ENCODE measurements at regions not wholly inside any gene's neighbourhood (a gene's known extent, or its start where the extent isn't known, plus 50 kb on each side); places are given as distances from the start of the nearest gene placed in this dataset.

DNA sequence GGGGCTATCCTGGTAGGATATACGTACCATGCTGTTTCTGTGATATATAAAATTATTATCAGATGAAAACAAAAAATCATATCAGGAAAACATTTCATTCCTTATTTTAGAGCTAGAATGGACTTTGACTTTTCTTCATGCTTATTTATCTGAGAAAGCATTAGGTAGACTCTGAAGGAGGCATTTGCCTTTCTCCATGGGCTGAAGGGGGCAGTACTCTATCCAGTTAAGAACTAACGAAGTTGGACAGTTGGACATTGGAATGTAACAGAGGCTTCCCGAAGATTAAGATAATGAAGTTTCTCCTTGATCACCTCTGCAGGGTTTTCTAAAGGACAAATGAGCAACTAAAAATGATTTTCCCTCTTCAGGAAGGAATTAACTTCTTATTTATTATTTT, 233.9 kb downstream of the SAMD5 start:
- no peak overlapping the region for H3K27ac ChIP-seq (ENCODE audit: low read depth, low read length)
- no peak overlapping the region for H3K9ac ChIP-seq (ENCODE audit: low read length in 5 of 5)
- H3K36me3 ChIP-seq (ENCODE audit: control insufficient read depth in 5 of 5, insufficient read depth in 5 of 5, low read length in 5 of 5): no peaks in the 10 kb centered on the region
- H3K4me3 ChIP-seq (ENCODE audit: low read depth in 1 of 5, low read length in 5 of 5): no peak overlapping the region
- peaks cover 0 to 2% (median 0%) of the 10 kb centered on the region in 5 donors for H3K27me3 ChIP-seq (ENCODE audit: control insufficient read depth in 5 of 5, insufficient read depth in 4 of 5, low read length in 5 of 5)
- no peaks in the 10 kb centered on the region for H3K4me1 ChIP-seq (ENCODE audit: control insufficient read depth in 5 of 5, insufficient read depth in 5 of 5, low read length in 5 of 5)
- H3K9me3 ChIP-seq (ENCODE audit: control insufficient read depth in 5 of 5, low read length in 5 of 5): no peaks in the 10 kb centered on the region

DNA sequence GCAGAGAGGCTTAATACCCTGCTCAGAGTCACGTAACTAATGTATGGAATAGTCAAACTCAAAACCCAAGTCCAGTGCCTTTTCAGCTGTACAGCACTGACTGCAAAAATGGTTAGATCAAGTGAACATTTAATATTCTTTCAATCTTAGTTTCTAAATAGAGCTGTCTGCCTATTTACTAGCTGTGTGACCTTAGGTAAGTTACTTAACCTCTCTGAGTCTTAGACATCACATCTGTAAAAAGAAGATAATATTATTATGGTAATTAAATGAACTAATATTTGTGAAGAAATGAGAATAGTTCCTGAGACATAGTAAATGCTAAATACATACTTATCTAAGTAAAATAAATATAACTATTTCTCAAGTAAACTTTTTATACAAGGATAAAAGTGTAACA, 235.5 kb downstream of the SAMD5 start:
- H3K9ac ChIP-seq (ENCODE audit: low read length in 5 of 5): no peak overlapping the region
- H3K4me1 ChIP-seq (ENCODE audit: control insufficient read depth in 5 of 5, insufficient read depth in 5 of 5, low read length in 5 of 5): no peaks in the 10 kb centered on the region
- H3K9me3 ChIP-seq (ENCODE audit: control insufficient read depth in 5 of 5, low read length in 5 of 5): no peaks in the 10 kb centered on the region
- no peak overlapping the region for H3K27ac ChIP-seq (ENCODE audit: low read depth, low read length)
- H3K4me3 ChIP-seq (ENCODE audit: low read depth in 1 of 5, low read length in 5 of 5): no peak overlapping the region
- H3K36me3 ChIP-seq (ENCODE audit: control insufficient read depth in 5 of 5, insufficient read depth in 5 of 5, low read length in 5 of 5): no peaks in the 10 kb centered on the region
- H3K27me3 ChIP-seq (ENCODE audit: control insufficient read depth in 5 of 5, insufficient read depth in 4 of 5, low read length in 5 of 5): no peaks in the 10 kb centered on the region

- Histone ChIP-seq H3K9ac (ENCODE audit: low read length in 5 of 5) (no peak overlapping the region), H3K4me3 (ENCODE audit: low read depth in 1 of 5, low read length in 5 of 5) (no peak overlapping the region), H3K27ac (ENCODE audit: low read depth, low read length) (no peak overlapping the region), H3K9me3 (ENCODE audit: control insufficient read depth in 5 of 5, low read length in 5 of 5) (no peaks in the 10 kb centered on the region), H3K4me1 (ENCODE audit: control insufficient read depth in 5 of 5, insufficient read depth in 5 of 5, low read length in 5 of 5) (no peaks in the 10 kb centered on the region), H3K36me3 (ENCODE audit: control insufficient read depth in 5 of 5, insufficient read depth in 5 of 5, low read length in 5 of 5) (no peaks in the 10 kb centered on the region), H3K27me3 (ENCODE audit: control insufficient read depth in 5 of 5, insufficient read depth in 4 of 5, low read length in 5 of 5) (no peaks in the 10 kb centered on the region)
These were observed 240.8 kb downstream of the SAMD5 start for GRCh38 chr6:147749331-147749730.

DNA sequence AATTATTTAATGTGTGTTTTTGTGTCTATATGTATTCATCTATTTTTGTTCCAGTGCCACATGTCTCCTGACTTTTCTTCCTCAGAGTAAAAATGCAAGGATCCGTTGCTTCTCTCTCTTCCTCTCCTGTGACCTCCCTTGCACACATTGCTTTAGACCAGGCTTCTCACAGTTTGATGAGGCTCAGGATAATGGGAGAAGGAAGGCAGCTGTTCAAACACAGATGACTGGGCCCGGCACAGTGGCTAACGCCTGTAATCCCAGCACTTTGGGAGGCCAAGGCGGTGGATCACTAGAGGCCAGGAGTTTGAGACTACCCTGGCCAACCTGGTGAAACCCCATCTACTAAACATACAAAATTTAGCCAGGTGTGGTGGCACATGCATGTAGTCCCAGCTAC, 241.9 kb downstream of the SAMD5 start:
- Histone ChIP-seq H3K9ac (ENCODE audit: low read length in 5 of 5) (no peak overlapping the region), H3K36me3 (ENCODE audit: control insufficient read depth in 5 of 5, insufficient read depth in 5 of 5, low read length in 5 of 5) (no peaks in the 10 kb centered on the region), H3K9me3 (ENCODE audit: control insufficient read depth in 5 of 5, low read length in 5 of 5) (no peaks in the 10 kb centered on the region), H3K4me1 (ENCODE audit: control insufficient read depth in 5 of 5, insufficient read depth in 5 of 5, low read length in 5 of 5) (no peaks in the 10 kb centered on the region), H3K27ac (ENCODE audit: low read depth, low read length) (no peak overlapping the region), H3K4me3 (ENCODE audit: low read depth in 1 of 5, low read length in 5 of 5) (no peak overlapping the region), H3K27me3 (ENCODE audit: control insufficient read depth in 5 of 5, insufficient read depth in 4 of 5, low read length in 5 of 5) (no peaks in the 10 kb centered on the region)

DNA sequence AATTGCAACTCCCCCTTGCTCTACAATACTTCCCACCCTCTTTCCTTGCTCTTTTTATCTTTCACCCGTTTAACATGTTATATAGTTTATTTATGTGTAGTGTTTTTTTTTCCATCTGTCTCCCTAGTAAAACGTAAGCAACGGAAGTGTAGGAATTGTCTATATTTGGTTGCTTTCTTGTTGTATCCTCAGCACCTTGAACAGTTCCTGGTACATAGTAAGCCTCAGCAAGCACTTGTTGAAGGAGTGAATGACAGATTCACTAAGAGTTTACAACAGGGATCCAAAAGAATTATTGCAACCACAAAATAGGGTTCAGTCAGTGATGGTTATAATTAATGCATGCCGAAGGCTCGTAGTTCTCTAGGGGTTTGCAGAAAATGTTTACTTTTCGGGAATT, 242.7 kb downstream of the SAMD5 start:
- H3K27me3 ChIP-seq (ENCODE audit: control insufficient read depth in 5 of 5, insufficient read depth in 4 of 5, low read length in 5 of 5): no peaks in the 10 kb centered on the region
- no peak overlapping the region for H3K4me3 ChIP-seq (ENCODE audit: low read depth in 1 of 5, low read length in 5 of 5)
- H3K27ac ChIP-seq (ENCODE audit: low read depth, low read length): no peak overlapping the region
- no peaks in the 10 kb centered on the region for H3K36me3 ChIP-seq (ENCODE audit: control insufficient read depth in 5 of 5, insufficient read depth in 5 of 5, low read length in 5 of 5)
- H3K9me3 ChIP-seq (ENCODE audit: control insufficient read depth in 5 of 5, low read length in 5 of 5): no peaks in the 10 kb centered on the region
- H3K9ac ChIP-seq (ENCODE audit: low read length in 5 of 5): no peak overlapping the region
- H3K4me1 ChIP-seq (ENCODE audit: control insufficient read depth in 5 of 5, insufficient read depth in 5 of 5, low read length in 5 of 5): no peaks in the 10 kb centered on the region

DNA sequence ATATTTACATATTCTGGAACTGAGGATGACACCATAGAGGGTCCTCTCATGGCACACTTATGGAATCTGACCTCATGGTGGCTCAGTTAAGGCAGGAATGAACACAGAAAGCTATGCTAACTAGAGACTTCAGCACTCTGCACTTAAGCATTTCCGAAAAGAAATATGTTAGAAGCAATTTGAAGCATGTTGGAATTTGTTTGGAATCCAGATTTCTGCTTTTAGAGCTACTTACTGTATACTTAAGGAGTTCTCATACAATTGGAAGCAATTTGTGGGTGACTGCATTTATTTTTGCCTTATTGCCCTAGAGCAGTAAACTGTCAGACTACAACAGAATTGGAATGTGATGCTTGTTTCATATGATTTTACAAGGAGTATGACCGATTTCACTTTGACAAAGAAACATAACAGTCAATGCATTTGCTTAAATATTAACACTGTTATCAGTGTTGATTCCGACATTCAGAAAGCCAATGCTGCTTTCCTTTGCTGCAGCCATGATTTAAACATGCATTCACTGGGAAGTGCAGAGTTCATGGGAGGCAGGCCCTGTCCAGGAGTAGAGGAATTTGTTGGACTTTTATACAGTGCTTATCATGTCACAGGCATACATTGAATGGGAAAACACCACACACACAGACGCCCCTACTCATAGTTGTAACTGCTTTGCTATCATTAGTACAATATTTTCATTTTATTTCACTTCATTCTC, 244.4 kb downstream of the SAMD5 start:
- no peak overlapping the region for H3K27ac ChIP-seq (ENCODE audit: low read depth, low read length)

DNA sequence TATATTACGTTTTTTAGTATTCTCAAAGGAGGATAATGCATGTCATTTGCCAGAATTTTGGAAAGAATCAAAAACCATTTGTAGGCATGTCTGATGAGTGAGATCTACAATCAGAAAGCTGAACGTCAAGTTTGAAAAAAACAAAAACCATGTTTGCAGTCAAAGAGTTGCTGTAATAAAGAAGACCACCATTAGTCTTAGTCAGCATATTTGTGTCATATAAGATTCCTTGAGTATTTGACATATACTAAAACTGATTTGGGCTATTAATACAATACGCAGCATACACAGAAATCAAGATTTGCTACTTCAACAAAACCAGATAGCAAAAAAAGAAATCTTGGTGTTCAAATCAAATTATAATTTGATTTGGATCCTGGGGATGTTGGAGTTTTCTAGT, 247.5 kb downstream of the SAMD5 start:
- H3K27me3 ChIP-seq (ENCODE audit: control insufficient read depth in 5 of 5, insufficient read depth in 4 of 5, low read length in 5 of 5): no peaks in the 10 kb centered on the region
- H3K4me3 ChIP-seq (ENCODE audit: low read depth in 1 of 5, low read length in 5 of 5): no peak overlapping the region
- H3K27ac ChIP-seq (ENCODE audit: low read depth, low read length): no peak overlapping the region
- H3K36me3 ChIP-seq (ENCODE audit: control insufficient read depth in 5 of 5, insufficient read depth in 5 of 5, low read length in 5 of 5): no peaks in the 10 kb centered on the region
- no peaks in the 10 kb centered on the region for H3K4me1 ChIP-seq (ENCODE audit: control insufficient read depth in 5 of 5, insufficient read depth in 5 of 5, low read length in 5 of 5)
- H3K9me3 ChIP-seq (ENCODE audit: control insufficient read depth in 5 of 5, low read length in 5 of 5): no peaks in the 10 kb centered on the region
- H3K9ac ChIP-seq (ENCODE audit: low read length in 5 of 5): no peak overlapping the region

More for the DNA sequence above, 244.4 kb downstream of the SAMD5 start:
- H3K9ac ChIP-seq (ENCODE audit: low read length in 5 of 5): no peak overlapping the region
- no peaks in the 10 kb centered on the region for H3K9me3 ChIP-seq (ENCODE audit: control insufficient read depth in 5 of 5, low read length in 5 of 5)
- no peaks in the 10 kb centered on the region for H3K27me3 ChIP-seq (ENCODE audit: control insufficient read depth in 5 of 5, insufficient read depth in 4 of 5, low read length in 5 of 5)
- H3K36me3 ChIP-seq (ENCODE audit: control insufficient read depth in 5 of 5, insufficient read depth in 5 of 5, low read length in 5 of 5): no peaks in the 10 kb centered on the region
- no peak overlapping the region for H3K4me3 ChIP-seq (ENCODE audit: low read depth in 1 of 5, low read length in 5 of 5)
- no peaks in the 10 kb centered on the region for H3K4me1 ChIP-seq (ENCODE audit: control insufficient read depth in 5 of 5, insufficient read depth in 5 of 5, low read length in 5 of 5)

DNA sequence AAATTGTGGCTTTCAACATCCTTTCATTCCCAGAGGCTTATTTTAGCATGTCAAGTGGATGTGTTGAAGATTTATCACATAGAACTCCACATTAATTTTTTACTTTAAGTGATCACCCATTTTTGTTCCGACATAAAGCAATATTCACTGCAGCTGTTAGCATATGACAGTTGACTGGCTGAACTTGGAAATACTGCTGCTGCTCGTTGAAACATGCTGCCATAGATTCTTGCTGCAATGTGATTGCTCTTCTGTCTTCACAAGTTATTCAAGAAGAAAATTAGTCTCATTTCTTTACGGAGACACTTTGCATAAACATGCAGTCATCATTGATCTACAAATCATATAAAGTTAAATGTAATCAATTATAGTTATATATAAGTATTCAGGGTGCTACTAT, 248.4 kb downstream of the SAMD5 start:
- Histone ChIP-seq H3K27me3 (ENCODE audit: control insufficient read depth in 5 of 5, insufficient read depth in 4 of 5, low read length in 5 of 5) (no peaks in the 10 kb centered on the region), H3K36me3 (ENCODE audit: control insufficient read depth in 5 of 5, insufficient read depth in 5 of 5, low read length in 5 of 5) (no peaks in the 10 kb centered on the region), H3K9me3 (ENCODE audit: control insufficient read depth in 5 of 5, low read length in 5 of 5) (no peaks in the 10 kb centered on the region), H3K4me1 (ENCODE audit: control insufficient read depth in 5 of 5, insufficient read depth in 5 of 5, low read length in 5 of 5) (no peaks in the 10 kb centered on the region), H3K4me3 (ENCODE audit: low read depth in 1 of 5, low read length in 5 of 5) (no peak overlapping the region), H3K27ac (ENCODE audit: low read depth, low read length) (no peak overlapping the region), H3K9ac (ENCODE audit: low read length in 5 of 5) (no peak overlapping the region)

DNA sequence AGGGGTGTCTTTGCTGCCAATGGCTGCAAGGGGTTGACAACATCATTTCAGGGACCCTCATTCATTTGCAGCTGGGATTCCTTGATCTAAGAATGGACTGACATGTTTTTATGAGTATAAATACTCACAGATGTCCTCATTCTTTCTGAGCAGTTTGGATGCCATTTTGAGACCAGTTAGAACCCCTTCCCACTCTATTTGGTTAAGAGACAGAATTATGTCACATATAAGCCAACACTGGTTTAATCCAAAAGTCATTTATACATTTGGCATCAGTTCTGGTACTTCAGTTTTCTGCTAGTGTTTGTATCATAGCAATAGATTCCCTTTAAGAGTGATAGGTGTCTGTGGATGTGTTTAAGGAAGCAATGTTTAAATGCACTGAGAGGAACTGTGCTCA, 248.8 kb downstream of the SAMD5 start:
- no peak overlapping the region for H3K9ac ChIP-seq (ENCODE audit: low read length in 5 of 5)
- no peaks in the 10 kb centered on the region for H3K4me1 ChIP-seq (ENCODE audit: control insufficient read depth in 5 of 5, insufficient read depth in 5 of 5, low read length in 5 of 5)
- no peak overlapping the region for H3K4me3 ChIP-seq (ENCODE audit: low read depth in 1 of 5, low read length in 5 of 5)
- H3K27me3 ChIP-seq (ENCODE audit: control insufficient read depth in 5 of 5, insufficient read depth in 4 of 5, low read length in 5 of 5): no peaks in the 10 kb centered on the region
- H3K27ac ChIP-seq (ENCODE audit: low read depth, low read length): no peak overlapping the region
- H3K9me3 ChIP-seq (ENCODE audit: control insufficient read depth in 5 of 5, low read length in 5 of 5): no peaks in the 10 kb centered on the region
- H3K36me3 ChIP-seq (ENCODE audit: control insufficient read depth in 5 of 5, insufficient read depth in 5 of 5, low read length in 5 of 5): no peaks in the 10 kb centered on the region

DNA sequence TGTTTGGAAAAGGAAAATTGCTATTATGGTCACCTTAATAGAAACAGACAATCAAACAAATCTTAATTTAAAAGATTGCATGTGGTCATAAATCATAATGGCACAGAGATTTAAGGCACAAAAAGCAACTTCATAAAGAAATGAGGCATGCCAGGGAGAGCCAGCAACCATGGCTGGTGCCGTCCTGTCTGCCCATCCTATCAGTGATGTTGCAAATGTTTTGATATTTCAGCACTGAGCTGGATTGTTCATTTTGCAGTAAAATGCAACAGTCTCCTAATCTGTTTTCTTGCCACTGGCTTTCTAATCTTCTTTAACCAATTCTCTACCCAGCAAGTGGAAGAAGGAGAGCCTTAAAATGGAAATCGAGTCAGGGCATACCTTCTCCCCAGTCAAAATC, 249.8 kb downstream of the SAMD5 start:
- Histone ChIP-seq H3K4me3 (ENCODE audit: low read depth in 1 of 5, low read length in 5 of 5) (no peak overlapping the region), H3K27ac (ENCODE audit: low read depth, low read length) (no peak overlapping the region), H3K4me1 (ENCODE audit: control insufficient read depth in 5 of 5, insufficient read depth in 5 of 5, low read length in 5 of 5) (no peaks in the 10 kb centered on the region), H3K9me3 (ENCODE audit: control insufficient read depth in 5 of 5, low read length in 5 of 5) (no peaks in the 10 kb centered on the region), H3K9ac (ENCODE audit: low read length in 5 of 5) (no peak overlapping the region), H3K27me3 (ENCODE audit: control insufficient read depth in 5 of 5, insufficient read depth in 4 of 5, low read length in 5 of 5) (no peaks in the 10 kb centered on the region), H3K36me3 (ENCODE audit: control insufficient read depth in 5 of 5, insufficient read depth in 5 of 5, low read length in 5 of 5) (no peaks in the 10 kb centered on the region)

DNA sequence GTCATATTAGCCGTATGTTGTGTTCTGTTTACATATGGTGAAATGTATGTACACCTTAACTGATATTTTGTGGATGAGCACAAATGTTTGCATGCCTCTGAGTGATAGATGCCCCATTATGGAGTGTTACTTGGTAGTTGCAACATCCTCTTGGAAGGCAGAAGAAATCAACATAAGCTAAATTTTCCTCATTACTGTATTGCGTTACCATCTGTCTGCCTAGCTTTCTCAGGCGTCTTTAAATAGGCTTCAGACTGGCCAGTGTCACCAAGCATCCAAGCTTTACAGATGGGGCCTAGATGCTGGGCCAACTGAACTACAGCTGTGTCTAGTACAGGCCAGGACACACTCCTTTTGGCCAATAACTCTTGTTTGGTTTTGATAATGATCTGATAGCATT, 250.6 kb downstream of the SAMD5 start:
- H3K4me3 ChIP-seq (ENCODE audit: low read depth in 1 of 5, low read length in 5 of 5): no peak overlapping the region
- no peaks in the 10 kb centered on the region for H3K4me1 ChIP-seq (ENCODE audit: control insufficient read depth in 5 of 5, insufficient read depth in 5 of 5, low read length in 5 of 5)
- H3K27me3 ChIP-seq (ENCODE audit: control insufficient read depth in 5 of 5, insufficient read depth in 4 of 5, low read length in 5 of 5): no peaks in the 10 kb centered on the region
- H3K27ac ChIP-seq (ENCODE audit: low read depth, low read length): no peak overlapping the region
- H3K9ac ChIP-seq (ENCODE audit: low read length in 5 of 5): no peak overlapping the region
- no peaks in the 10 kb centered on the region for H3K9me3 ChIP-seq (ENCODE audit: control insufficient read depth in 5 of 5, low read length in 5 of 5)
- H3K36me3 ChIP-seq (ENCODE audit: control insufficient read depth in 5 of 5, insufficient read depth in 5 of 5, low read length in 5 of 5): no peaks in the 10 kb centered on the region
